Stimulated activated CD8-positive, alpha-beta memory T cell treated with anti-CD3 and anti-CD28 coated beads, Interleukin-4, amount 100 ng/mL, for 1 hour (primary cell): ENCODE measurements at regions not wholly inside any gene's neighbourhood (a gene's known extent, or its start where the extent isn't known, plus 50 kb on each side); places are given as distances from the start of the nearest gene placed in this dataset.
A peak's percentile ranks its signal among the peaks of the same experiment; 100 is the strongest.

Experiments
- DNase-seq, 2 donors: peaks; one replicate each; pipeline ENCODE4 v3.0.0-alpha.2; 2020; ENCODE audit warnings: low read depth in 2 of 2, low spot score in 1 of 2

- DNase-seq: no peak
These were observed 401.6 kb downstream of the NPIPA7 start for GRCh38 chr16:16780588-16780987.

- no peak for DNase-seq
These were observed 403.2 kb downstream of the NPIPA7 start for GRCh38 chr16:16782153-16782552.

- no peak for DNase-seq
These were observed 409.1 kb downstream of the NPIPA7 start for GRCh38 chr16:16788004-16788403.

- no peak for DNase-seq
These were observed 411.7 kb downstream of the NPIPA7 start for GRCh38 chr16:16790597-16790996.

- no peak for DNase-seq
These were observed 412.1 kb downstream of the NPIPA7 start for GRCh38 chr16:16791051-16791450.

GRCh38 chr16:16797239-16797638 lies 418.3 kb downstream of the NPIPA7 start:
- DNase-seq: no peak

GRCh38 chr16:16798504-16798903 lies 419.6 kb downstream of the NPIPA7 start:
- DNase-seq: no peak

GRCh38 chr16:16805809-16806208 lies 426.9 kb downstream of the NPIPA7 start:
- DNase-seq: no peak

- no peak for DNase-seq
These were observed 436.7 kb downstream of the NPIPA7 start for GRCh38 chr16:16815641-16816040.

- no peak for DNase-seq
These were observed 438.3 kb downstream of the NPIPA7 start for GRCh38 chr16:16817196-16817595.

- DNase-seq: no peak
These were observed 442.3 kb downstream of the NPIPA7 start for GRCh38 chr16:16821261-16821660.

GRCh38 chr16:16828913-16829398 lies 450.0 kb downstream of the NPIPA7 start:
- no peak for DNase-seq

- no peak for DNase-seq
These were observed 451.5 kb downstream of the NPIPA7 start for GRCh38 chr16:16830401-16830800.

GRCh38 chr16:16830973-16831372 lies 452.0 kb downstream of the NPIPA7 start:
- DNase-seq: no peak

GRCh38 chr16:16833165-16833564 lies 454.2 kb downstream of the NPIPA7 start:
- DNase-seq: no peak

GRCh38 chr16:16850274-16850673 lies 471.3 kb downstream of the NPIPA7 start:
- DNase-seq: no peak

- DNase-seq: no peak
These were observed 478.1 kb downstream of the NPIPA7 start for GRCh38 chr16:16857012-16857411.

- no peak for DNase-seq
These were observed 478.8 kb downstream of the NPIPA7 start for GRCh38 chr16:16857603-16858283.

- DNase-seq: peak in 1 of 2 donors; percentile 23
These were observed 482.6 kb downstream of the NPIPA7 start for GRCh38 chr16:16861546-16861945.

- DNase-seq: no peak
These were observed 484.7 kb downstream of the NPIPA7 start for GRCh38 chr16:16863672-16864071.

GRCh38 chr16:16864536-16864935 lies 485.6 kb downstream of the NPIPA7 start:
- DNase-seq: no peak

GRCh38 chr16:16865374-16865773 lies 486.4 kb downstream of the NPIPA7 start:
- no peak for DNase-seq

GRCh38 chr16:16867973-16868372 lies 489.0 kb downstream of the NPIPA7 start:
- DNase-seq: no peak
